Body of pancreas (tissue), 4 donors: ENCODE measurements at regions not wholly inside any gene's neighbourhood (a gene's known extent, or its start where the extent isn't known, plus 50 kb on each side); places are given as distances from the start of the nearest gene placed in this dataset.

Experiments
- ATAC-seq: fragments of 150-250 bp; one replicate; pipeline ENCODE4 v1.9.1; 2016
- DNase-seq, 4 donors: peaks; one replicate each; pipeline ENCODE4 v3.0.0-alpha.2; 2019
- H3K27ac ChIP-seq, 4 donors: fragments of 200-600 bp; sonication (generic); 1 replicate in 3 of 4; 2 replicates in 1 of 4; pipeline versions ENCODE4 v1.5.1 to v1.6.1; 2016 to 2019; ENCODE audit warnings: mild to moderate bottlenecking in 1 of 4, mixed read lengths in 1 of 4, moderate library complexity in 1 of 4
- H3K27me3 ChIP-seq, 2 donors: fragments of 200-600 bp; sonication (generic); one replicate each; pipeline ENCODE4 v1.6.0; 2016; ENCODE audit warnings: mild to moderate bottlenecking in 1 of 2
- H3K36me3 ChIP-seq, 2 donors: fragments of 200-600 bp; sonication (generic); replicated peaks in 1 of 2; 2 replicates each; pipeline ENCODE4 v1.5.1; 2016; ENCODE audit warnings: low read depth in 2 of 2; ENCODE audit not compliant: insufficient read depth in 1 of 2
- H3K4me1 ChIP-seq: fragments of 200-600 bp; sonication (generic); one replicate; pipeline ENCODE4 v1.6.0; 2016
- H3K4me3 ChIP-seq, 2 donors: fragments of 200-600 bp; sonication (generic); 1 replicate in 1 of 2; 2 replicates in 1 of 2; pipeline ENCODE4 v1.5.1; 2016 to 2019
- H3K9me3 ChIP-seq, 3 donors: fragments of 200-600 bp; sonication (generic); 1 replicate in 2 of 3; 2 replicates in 1 of 3; pipeline ENCODE4 v1.5.1; 2016
- POLR2A ChIP-seq, 3 donors: fragments of 450-650 bp; IDR thresholded peaks; one replicate each; pipeline ENCODE4 v1.6.1; 2016; ENCODE audit warnings: antibody characterized with exemption in 3 of 3, mild to moderate bottlenecking in 2 of 3
- WGBS, 2 donors: methylation state at CpG; one replicate each; pipeline ENCODE4 v1.1.5; 2017; 5-methylcytosine and 5-hydroxymethylcytosine counted together
- intact Hi-C: fragments of 100-400 bp; cut with DNase I; formaldehyde crosslinking; loops from one replicate; pipeline ENCODE4 v1.15.1; 2023
- TF ChIP-seq, protein P1 (sequence below), 7 experiments: fragments of 450-650 bp in 4 of 7; fragments of 200-600 bp in 3 of 7; sonication (generic) in 3 of 7; IDR thresholded peaks; one replicate each; pipeline ENCODE4 v1.5.1; 2016 to 2019; ENCODE audit warnings: antibody characterized with exemption in 7 of 7

DNA sequence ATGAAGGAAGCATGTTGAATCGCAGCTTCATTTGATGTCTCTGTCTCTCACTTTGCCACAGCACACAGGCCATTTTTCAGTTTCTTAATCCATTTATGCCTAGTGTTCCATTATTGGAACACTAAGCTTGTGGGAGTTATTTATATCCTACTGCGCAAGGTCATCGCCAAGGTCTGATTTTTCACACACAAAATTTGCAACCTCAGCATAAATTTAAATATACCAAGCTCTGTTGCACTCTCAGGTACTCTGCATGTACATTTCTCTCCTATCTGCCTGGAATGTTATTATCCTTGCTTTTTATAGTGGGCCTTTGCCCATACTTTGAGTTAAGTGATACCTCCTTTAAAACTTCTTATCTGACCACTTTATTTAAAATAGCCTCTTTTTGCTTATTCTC, 519.2 kb upstream of the TOM1L1 start:
- H3K27me3 ChIP-seq, result no peaks in the 10 kb centered on the region

DNA sequence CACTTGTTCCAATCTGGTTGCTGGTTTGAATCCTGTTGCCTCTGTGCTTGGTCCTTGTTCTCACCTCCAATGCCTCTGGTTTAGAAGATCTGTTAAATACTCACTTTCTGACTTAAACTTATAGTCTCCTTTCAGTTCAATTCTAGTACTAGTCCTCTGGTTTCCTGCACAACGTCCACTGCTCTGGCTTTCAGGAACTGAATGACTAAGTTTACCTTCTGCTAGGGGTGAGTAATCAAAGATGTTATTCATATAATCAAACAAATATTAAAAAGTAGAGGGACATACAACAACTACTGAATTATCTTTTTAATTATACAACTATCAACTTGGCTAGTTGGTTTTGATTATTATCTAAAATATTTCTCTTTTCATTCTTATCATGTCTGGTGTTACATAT, 496.4 kb upstream of the TOM1L1 start:
- Histone ChIP-seq H3K9me3 (no peaks in the 10 kb centered on the region), H3K36me3 (no peaks in the 10 kb centered on the region), H3K4me1 (no peaks in the 10 kb centered on the region), H3K27ac (no peak overlapping the region), H3K4me3 (no peak overlapping the region), H3K27me3 (no peaks in the 10 kb centered on the region)
- TF ChIP-seq, protein P1, sequence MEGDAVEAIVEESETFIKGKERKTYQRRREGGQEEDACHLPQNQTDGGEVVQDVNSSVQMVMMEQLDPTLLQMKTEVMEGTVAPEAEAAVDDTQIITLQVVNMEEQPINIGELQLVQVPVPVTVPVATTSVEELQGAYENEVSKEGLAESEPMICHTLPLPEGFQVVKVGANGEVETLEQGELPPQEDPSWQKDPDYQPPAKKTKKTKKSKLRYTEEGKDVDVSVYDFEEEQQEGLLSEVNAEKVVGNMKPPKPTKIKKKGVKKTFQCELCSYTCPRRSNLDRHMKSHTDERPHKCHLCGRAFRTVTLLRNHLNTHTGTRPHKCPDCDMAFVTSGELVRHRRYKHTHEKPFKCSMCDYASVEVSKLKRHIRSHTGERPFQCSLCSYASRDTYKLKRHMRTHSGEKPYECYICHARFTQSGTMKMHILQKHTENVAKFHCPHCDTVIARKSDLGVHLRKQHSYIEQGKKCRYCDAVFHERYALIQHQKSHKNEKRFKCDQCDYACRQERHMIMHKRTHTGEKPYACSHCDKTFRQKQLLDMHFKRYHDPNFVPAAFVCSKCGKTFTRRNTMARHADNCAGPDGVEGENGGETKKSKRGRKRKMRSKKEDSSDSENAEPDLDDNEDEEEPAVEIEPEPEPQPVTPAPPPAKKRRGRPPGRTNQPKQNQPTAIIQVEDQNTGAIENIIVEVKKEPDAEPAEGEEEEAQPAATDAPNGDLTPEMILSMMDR (IDR thresholded peaks at IDR 0.05), result no peak
- no peak for TF ChIP-seq POLR2A (IDR thresholded peaks at IDR 0.05)
- intact Hi-C loops, result no loop called here
- DNase-seq, result no peak
- WGBS, 2 donors, result 21 to 45% methylated on average over 1 of the region's 1 CpG
- ATAC-seq, result no peak

More for the DNA sequence above, 519.2 kb upstream of the TOM1L1 start:
- Histone ChIP-seq H3K4me3 (no peak overlapping the region), H3K9me3 (no peaks in the 10 kb centered on the region), H3K36me3 (no peaks in the 10 kb centered on the region), H3K27ac (no peak overlapping the region), H3K4me1 (no peaks in the 10 kb centered on the region)
- DNase-seq (no peak), ATAC-seq (no peak)
- TF ChIP-seq, protein P1 (IDR thresholded peaks at IDR 0.05), result no peak
- no peak for TF ChIP-seq POLR2A (IDR thresholded peaks at IDR 0.05)
- intact Hi-C loops, result no loop called here
- 80 to 87% methylated on average over 3 of the region's 3 CpGs for WGBS, 2 donors

DNA sequence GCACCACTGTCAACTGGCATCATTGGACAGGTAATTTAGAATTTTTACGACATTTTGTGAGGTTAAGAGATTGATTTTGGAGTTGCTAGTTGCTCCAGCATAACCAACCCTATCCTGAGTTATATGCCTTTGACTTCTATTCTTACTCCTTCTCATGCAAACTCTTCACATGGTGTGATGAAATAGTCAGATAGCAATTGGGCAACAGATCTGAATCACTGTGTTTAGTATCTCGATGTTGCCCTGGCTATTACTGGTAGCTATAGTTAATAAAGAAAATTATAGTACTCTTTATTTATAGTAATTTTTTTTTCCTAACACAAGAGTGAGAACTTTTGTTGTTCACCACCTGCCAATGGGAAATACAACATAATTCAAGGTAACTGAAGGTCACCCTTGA, 494.8 kb upstream of the TOM1L1 start:
- Histone ChIP-seq H3K36me3 (no peaks in the 10 kb centered on the region), H3K4me3 (no peak overlapping the region), H3K27me3 (no peaks in the 10 kb centered on the region), H3K9me3 (no peaks in the 10 kb centered on the region), H3K4me1 (no peaks in the 10 kb centered on the region), H3K27ac (no peak overlapping the region)
- DNase-seq (no peak), ATAC-seq (no peak)
- intact Hi-C loops, result no loop called here
- WGBS, 2 donors, result 60 to 74% methylated on average over 2 of the region's 2 CpGs
- TF ChIP-seq POLR2A (IDR thresholded peaks at IDR 0.05), result no peak
- TF ChIP-seq, protein P1 (IDR thresholded peaks at IDR 0.05), result no peak

DNA sequence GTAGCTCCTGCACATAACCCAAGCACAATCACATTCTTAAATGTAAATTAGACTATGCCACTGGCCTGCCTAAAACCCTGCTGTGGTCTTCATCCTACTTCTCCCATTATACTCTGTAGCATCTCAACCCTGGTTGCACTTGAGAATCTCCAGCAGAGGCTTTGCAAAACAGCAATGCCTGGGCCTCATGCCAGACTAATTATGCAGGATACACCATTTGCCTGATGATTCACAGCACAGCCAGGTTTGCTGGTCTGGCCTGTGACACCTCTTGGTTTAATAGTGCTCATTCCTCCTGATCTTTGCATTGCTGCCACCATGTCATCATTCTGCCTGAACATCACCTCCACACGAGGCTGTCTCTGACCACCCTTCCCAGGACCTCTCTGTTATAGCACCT, 491.9 kb upstream of the TOM1L1 start:
- 15 to 18% methylated on average over 1 of the region's 1 CpG for WGBS, 2 donors
- Histone ChIP-seq H3K4me3 (no peak overlapping the region), H3K27me3 (no peaks in the 10 kb centered on the region), H3K4me1 (no peaks in the 10 kb centered on the region), H3K27ac (no peak overlapping the region), H3K36me3 (no peaks in the 10 kb centered on the region), H3K9me3 (no peaks in the 10 kb centered on the region)
- DNase-seq (no peak), ATAC-seq (no peak)
- TF ChIP-seq, protein P1 (IDR thresholded peaks at IDR 0.05), result no peak
- no peak for TF ChIP-seq POLR2A (IDR thresholded peaks at IDR 0.05)
- intact Hi-C loops, result no loop called here

DNA sequence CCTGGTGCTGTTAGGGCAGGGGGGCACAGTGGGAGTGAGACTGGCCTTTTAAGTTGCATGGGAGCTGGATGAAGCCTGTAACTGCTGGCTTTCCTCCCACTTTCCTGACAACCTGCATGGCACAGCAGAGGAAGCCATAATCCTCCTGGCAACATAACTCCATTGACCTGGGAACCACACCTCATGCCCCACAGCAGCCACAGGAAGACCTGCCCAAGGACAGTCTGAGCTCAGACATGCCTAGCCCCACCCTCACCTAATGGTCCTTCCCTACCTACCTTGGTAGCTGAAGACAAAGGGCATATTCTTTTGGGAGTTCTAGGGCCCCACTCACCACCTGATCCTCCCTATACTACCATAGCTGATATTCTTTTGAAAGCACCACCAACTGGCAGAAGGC, 482.2 kb upstream of the TOM1L1 start:
- H3K9me3 ChIP-seq, result no peaks in the 10 kb centered on the region
- H3K27ac ChIP-seq, result no peak overlapping the region
- DNase-seq, result no peak
- no peaks in the 10 kb centered on the region for H3K27me3 ChIP-seq
- no peak for ATAC-seq
- H3K36me3 ChIP-seq, result no peaks in the 10 kb centered on the region
- TF ChIP-seq, protein P1 (IDR thresholded peaks at IDR 0.05), result no peak
- TF ChIP-seq POLR2A (IDR thresholded peaks at IDR 0.05), result no peak
- H3K4me3 ChIP-seq, result no peak overlapping the region
- intact Hi-C loops, result no loop called here
- H3K4me1 ChIP-seq, result no peaks in the 10 kb centered on the region
